HG02678 (cell line): ENCODE measurements at regions not wholly inside any gene's neighbourhood (a gene's known extent, or its start where the extent isn't known, plus 50 kb on each side); places are given as distances from the start of the nearest gene placed in this dataset.

Experiments
- ATAC-seq: cut with Tn5 transposase; IDR thresholded peaks from one replicate; pipeline ENCODE4 v1.9.1; 2021; ENCODE audit warnings: mild to moderate bottlenecking, moderate library complexity; ENCODE audit not compliant: unreplicated experiment

- no peak for ATAC-seq
Observed at GRCh38 chr9:28779243-28779642, 1206.0 kb upstream of the C9orf72 start.

- ATAC-seq: no peak
Observed at GRCh38 chr9:28781481-28781880, 1208.2 kb upstream of the C9orf72 start.

GRCh38 chr9:28782630-28783029 lies 1209.3 kb upstream of the C9orf72 start:
- ATAC-seq: no peak

GRCh38 chr9:28792716-28793115 lies 1219.4 kb upstream of the C9orf72 start:
- ATAC-seq: no peak

GRCh38 chr9:28799876-28800275 lies 1226.6 kb upstream of the C9orf72 start:
- ATAC-seq: no peak

- no peak for ATAC-seq
Observed at GRCh38 chr9:28801144-28801799, 1228.0 kb upstream of the C9orf72 start.

GRCh38 chr9:28805197-28805596 lies 1231.9 kb upstream of the C9orf72 start:
- ATAC-seq: no peak

GRCh38 chr9:28808042-28808441 lies 1234.8 kb upstream of the C9orf72 start:
- ATAC-seq: no peak

- ATAC-seq: no peak
Observed at GRCh38 chr9:28810388-28811075, 1237.3 kb upstream of the C9orf72 start.

GRCh38 chr9:28820741-28821140 lies 1247.5 kb upstream of the C9orf72 start:
- ATAC-seq: no peak

- ATAC-seq: no peak
Observed at GRCh38 chr9:28821240-28821639, 1248.0 kb upstream of the C9orf72 start.

- no peak for ATAC-seq
Observed at GRCh38 chr9:28824432-28824963, 1251.2 kb upstream of the C9orf72 start.

GRCh38 chr9:28832168-28832770 lies 1259.0 kb upstream of the C9orf72 start:
- no peak for ATAC-seq

- no peak for ATAC-seq
Observed at GRCh38 chr9:28834156-28834555, 1260.9 kb upstream of the C9orf72 start.

- no peak for ATAC-seq
Observed at GRCh38 chr9:28839778-28840430, 1266.6 kb upstream of the C9orf72 start.

- no peak for ATAC-seq
Observed at GRCh38 chr9:28841775-28842174, 1268.5 kb upstream of the C9orf72 start.

GRCh38 chr9:28847331-28847730 lies 1274.0 kb upstream of the C9orf72 start:
- ATAC-seq: no peak

GRCh38 chr9:28848671-28849070 lies 1275.4 kb upstream of the C9orf72 start:
- no peak for ATAC-seq

- ATAC-seq: no peak
Observed at GRCh38 chr9:28853477-28853876, 1280.2 kb upstream of the C9orf72 start.

GRCh38 chr9:28866951-28867350 lies 1293.7 kb upstream of the C9orf72 start:
- no peak for ATAC-seq

- no peak for ATAC-seq
Observed at GRCh38 chr9:28868228-28868990, 1295.1 kb upstream of the C9orf72 start.
